Karpas-422 (cell line): ENCODE measurements at regions not wholly inside any gene's neighbourhood (a gene's known extent, or its start where the extent isn't known, plus 50 kb on each side); places are given as distances from the start of the nearest gene placed in this dataset. TPM values are rescaled to one million over a fixed set of nuclear protein-coding genes. Genes with fewer than 3 reads are reported as not detected.

Source experiments
- DNase-seq: peaks from one replicate; pipeline ENCODE4 v3.0.0-alpha.2; 2015
- H2AFZ ChIP-seq: fragments of 200-600 bp; sonication (generic); 2 replicates; pipeline ENCODE4 v1.6.1; 2014; ENCODE audit warnings: antibody characterized with exemption, low read length, mixed read lengths
- H3K27ac ChIP-seq: fragments of 200-600 bp; sonication (generic); 2 replicates; pipeline ENCODE4 v1.5.1; 2014; ENCODE audit warnings: mild to moderate bottlenecking, low read length, moderate library complexity
- H3K27me3 ChIP-seq: fragments of 200-600 bp; sonication (generic); 2 replicates; pipeline ENCODE4 v1.6.1; 2014; ENCODE audit warnings: low read length, mixed read lengths
- H3K36me3 ChIP-seq: fragments of 200-600 bp; sonication (generic); 2 replicates; pipeline ENCODE4 v1.6.1; 2014; ENCODE audit warnings: low read length, mixed read lengths; ENCODE audit not compliant: insufficient read depth
- H3K4me1 ChIP-seq: fragments of 200-600 bp; sonication (generic); 2 replicates; pipeline ENCODE4 v1.6.1; 2014; ENCODE audit warnings: mild to moderate bottlenecking, low read length, mixed read lengths
- H3K4me2 ChIP-seq: fragments of 200-600 bp; sonication (generic); 2 replicates; pipeline ENCODE4 v1.6.1; 2014; ENCODE audit warnings: low read length, low read depth, mild to moderate bottlenecking; ENCODE audit not compliant: poor library complexity, severe bottlenecking
- H3K4me3 ChIP-seq: fragments of 200-600 bp; sonication (generic); 2 replicates; pipeline ENCODE4 v1.5.1; 2014; ENCODE audit warnings: mild to moderate bottlenecking, antibody characterized with exemption, low read length, mixed read lengths
- H3K79me2 ChIP-seq: fragments of 200-600 bp; sonication (generic); 2 replicates; pipeline ENCODE4 v1.6.1; 2014; ENCODE audit warnings: mild to moderate bottlenecking, low read length, mixed read lengths
- H3K9ac ChIP-seq: fragments of 200-600 bp; sonication (generic); 2 replicates; pipeline ENCODE4 v1.6.0; 2014; ENCODE audit warnings: low read length
- H3K9me2 ChIP-seq: fragments of 200-600 bp; sonication (generic), shearing (Covaris generic); replicated peaks from 2 replicates; pipeline ENCODE4 v1.6.0; 2014; ENCODE audit warnings: mild to moderate bottlenecking, low read length, moderate library complexity; ENCODE audit not compliant: insufficient read depth
- H3K9me3 ChIP-seq: fragments of 300-700, 200-600 bp; sonication (generic); 2 replicates; pipeline ENCODE4 v1.6.1; 2014; ENCODE audit warnings: low read length, mixed read lengths
- H4K20me1 ChIP-seq: fragments of 200-600 bp; sonication (generic); 2 replicates; pipeline ENCODE4 v1.6.1; 2014; ENCODE audit warnings: mild to moderate bottlenecking, antibody characterized with exemption, low read length, low read depth; ENCODE audit not compliant: insufficient read depth
- small RNA-seq: library from RNA; depleted of rRNA; stranded (forward); fragments of <200 nt; gene quantifications from one replicate; pipeline ENCODE3, GENCODE V24; 2014

GRCh38 chr2:186433777-186434432 is 52.2 kb upstream of the ZC3H15 start:
- Histone ChIP-seq H3K9ac (no peak overlapping the region), H3K4me2 (no peak overlapping the region), H3K27me3 (no peaks in the 10 kb centered on the region), H3K4me1 (no peaks in the 10 kb centered on the region), H3K27ac (no peak overlapping the region), H3K9me2 (no peaks in the 10 kb centered on the region), H3K4me3 (no peak overlapping the region), H3K36me3 (no peaks in the 10 kb centered on the region), H2AFZ (no peak overlapping the region), H3K9me3 (no peaks in the 10 kb centered on the region; the same call in 1 of the 2 replicates), H4K20me1 (no peaks in the 10 kb centered on the region), H3K79me2 (no peaks in the 10 kb centered on the region)
- DNase-seq, result no peak

Small RNAs in the stretch of these regions (small RNA-seq; reads per million reads assigned to genes)
- not detected for gene AC104058.1
